HG03457 (cell line): ENCODE measurements at regions not wholly inside any gene's neighbourhood (a gene's known extent, or its start where the extent isn't known, plus 50 kb on each side); places are given as distances from the start of the nearest gene placed in this dataset.
"Not testable (repeated sequence)": the region's sequence is repeated elsewhere in the genome, so short reads cannot be mapped to it uniquely, and the experiment has no call there.

Experiments
- ATAC-seq: cut with Tn5 transposase; IDR thresholded peaks from one replicate; pipeline ENCODE4 v1.9.1; 2021; ENCODE audit warnings: moderate number of reproducible peaks; ENCODE audit not compliant: unreplicated experiment

GRCh38 chrX:39425124-39425806, 624.0 kb downstream of the MID1IP1 start:
- no peak for ATAC-seq

GRCh38 chrX:39426101-39426500, 624.8 kb downstream of the MID1IP1 start:
- ATAC-seq: no peak

- no peak for ATAC-seq
Observed at GRCh38 chrX:39427492-39427891, 626.2 kb downstream of the MID1IP1 start.

GRCh38 chrX:39427906-39428305, 626.6 kb downstream of the MID1IP1 start:
- ATAC-seq: no peak

- ATAC-seq: no peak
Observed at GRCh38 chrX:39430551-39430950, 629.3 kb downstream of the MID1IP1 start.

GRCh38 chrX:39431893-39432292, 630.6 kb downstream of the MID1IP1 start:
- ATAC-seq: no peak

GRCh38 chrX:39434671-39435070, 633.4 kb downstream of the MID1IP1 start:
- ATAC-seq: not testable (repeated sequence)

- ATAC-seq: not testable (repeated sequence)
Observed at GRCh38 chrX:39436538-39436937, 635.3 kb downstream of the MID1IP1 start.

- ATAC-seq: no peak
Observed at GRCh38 chrX:39437670-39438441, 636.6 kb downstream of the MID1IP1 start.

GRCh38 chrX:39438603-39439602, 637.6 kb downstream of the MID1IP1 start:
- ATAC-seq: no peak

GRCh38 chrX:39439906-39440798, 638.9 kb downstream of the MID1IP1 start:
- ATAC-seq: no peak

GRCh38 chrX:39440799-39441284, 639.6 kb downstream of the MID1IP1 start:
- no peak for ATAC-seq

- ATAC-seq: no peak
Observed at GRCh38 chrX:39442332-39442731, 641.1 kb downstream of the MID1IP1 start.

GRCh38 chrX:39443240-39443639, 642.0 kb downstream of the MID1IP1 start:
- no peak for ATAC-seq

GRCh38 chrX:39445336-39445735, 644.1 kb downstream of the MID1IP1 start:
- ATAC-seq: no peak

GRCh38 chrX:39449352-39449751, 648.1 kb downstream of the MID1IP1 start:
- ATAC-seq: no peak

GRCh38 chrX:39450234-39450977, 647.4 kb downstream of the BCOR start:
- ATAC-seq: no peak

- ATAC-seq: no peak
Observed at GRCh38 chrX:39451046-39451445, 646.7 kb downstream of the BCOR start.

GRCh38 chrX:39452401-39452800, 645.4 kb downstream of the BCOR start:
- no peak for ATAC-seq
